Activated T-helper 17 cell treated with anti-CD3 and anti-CD28 coated beads, Interleukin-2, amount 50 U/mL, for 72 hours (primary cell): ENCODE measurements at regions not wholly inside any gene's neighbourhood (a gene's known extent, or its start where the extent isn't known, plus 50 kb on each side); places are given as distances from the start of the nearest gene placed in this dataset.

ENCODE experiments used
- ATAC-seq: fragments of 150-1000 bp; cut with Tn5 transposase; replicated peaks from 2 replicates; pipeline ENCODE4 v1.10.0; 2021; ENCODE audit warnings: mild to moderate bottlenecking, moderate library complexity
- H3K27ac Mint-ChIP-seq: one replicate; pipeline ENCODE4 v1.8.0; 2022; ENCODE audit warnings: mixed read lengths
- H3K27me3 Mint-ChIP-seq: one replicate; pipeline ENCODE4 v1.8.0; 2022; ENCODE audit warnings: mixed read lengths
- H3K36me3 Mint-ChIP-seq: one replicate; pipeline ENCODE4 v1.8.0; 2022; ENCODE audit warnings: low read depth, mild to moderate bottlenecking, mixed read lengths
- H3K4me1 Mint-ChIP-seq: one replicate; pipeline ENCODE4 v1.8.0; 2022; ENCODE audit warnings: mixed read lengths
- H3K4me3 Mint-ChIP-seq: one replicate; pipeline ENCODE4 v1.8.0; 2022; ENCODE audit warnings: mild to moderate bottlenecking, mixed read lengths
- H3K9me3 Mint-ChIP-seq: one replicate; pipeline ENCODE4 v1.8.0; 2022; ENCODE audit warnings: mixed read lengths

- no peak overlapping the region for H3K4me3 Mint-ChIP-seq
Observed at GRCh38 chr2:45233301-45233700, 224.0 kb upstream of the SIX2 start.

GRCh38 chr2:45232818-45233217, 223.6 kb upstream of the SIX2 start:
- H3K27ac Mint-ChIP-seq = no peak overlapping the region

More at GRCh38 chr2:45233301-45233700, 224.0 kb upstream of the SIX2 start:
- Mint-ChIP-seq H3K27ac (no peak overlapping the region), H3K4me1 (no peaks in the 10 kb centered on the region), H3K36me3 (no peaks in the 10 kb centered on the region), H3K9me3 (no peaks in the 10 kb centered on the region), H3K27me3 (peaks cover 23% of the 10 kb centered on the region)
- ATAC-seq = no peak

GRCh38 chr2:45229411-45229810, 220.2 kb upstream of the SIX2 start:
- no peak for ATAC-seq
- H3K27me3 Mint-ChIP-seq = peaks cover 16% of the 10 kb centered on the region
- no peak overlapping the region for H3K27ac Mint-ChIP-seq
- H3K36me3 Mint-ChIP-seq = no peaks in the 10 kb centered on the region
- peaks cover 7% of the 10 kb centered on the region for H3K9me3 Mint-ChIP-seq
- H3K4me1 Mint-ChIP-seq = no peaks in the 10 kb centered on the region
- H3K4me3 Mint-ChIP-seq = no peak overlapping the region

More at GRCh38 chr2:45232818-45233217, 223.6 kb upstream of the SIX2 start:
- H3K27me3 Mint-ChIP-seq = peaks cover 20% of the 10 kb centered on the region
- H3K9me3 Mint-ChIP-seq = peaks cover 2% of the 10 kb centered on the region
- H3K4me1 Mint-ChIP-seq = no peaks in the 10 kb centered on the region
- no peak overlapping the region for H3K4me3 Mint-ChIP-seq
- no peaks in the 10 kb centered on the region for H3K36me3 Mint-ChIP-seq
- ATAC-seq = no peak

- Mint-ChIP-seq H3K4me3 (no peak overlapping the region), H3K4me1 (no peaks in the 10 kb centered on the region), H3K27me3 (peaks cover 17% of the 10 kb centered on the region), H3K27ac (no peak overlapping the region), H3K9me3 (peaks cover 7% of the 10 kb centered on the region), H3K36me3 (no peaks in the 10 kb centered on the region)
- ATAC-seq = no peak
Observed at GRCh38 chr2:45227347-45227746, 218.1 kb upstream of the SIX2 start.

GRCh38 chr2:45224993-45225380, 215.7 kb upstream of the SIX2 start:
- H3K9me3 Mint-ChIP-seq = peaks cover 7% of the 10 kb centered on the region
- H3K4me3 Mint-ChIP-seq = no peak overlapping the region
- no peaks in the 10 kb centered on the region for H3K4me1 Mint-ChIP-seq
- no peak overlapping the region for H3K27ac Mint-ChIP-seq
- H3K36me3 Mint-ChIP-seq = no peaks in the 10 kb centered on the region
- ATAC-seq = no peak
- H3K27me3 Mint-ChIP-seq = peaks cover 32% of the 10 kb centered on the region

- H3K4me3 Mint-ChIP-seq = no peak overlapping the region
- no peak overlapping the region for H3K27ac Mint-ChIP-seq
- H3K4me1 Mint-ChIP-seq = no peaks in the 10 kb centered on the region
- peaks cover 32% of the 10 kb centered on the region for H3K27me3 Mint-ChIP-seq
- no peaks in the 10 kb centered on the region for H3K36me3 Mint-ChIP-seq
- no peak for ATAC-seq
- H3K9me3 Mint-ChIP-seq = peaks cover 7% of the 10 kb centered on the region
Observed at GRCh38 chr2:45224321-45224992, 215.2 kb upstream of the SIX2 start.

- no peak for ATAC-seq
- Mint-ChIP-seq H3K4me1 (no peaks in the 10 kb centered on the region), H3K9me3 (peaks cover 7% of the 10 kb centered on the region), H3K27me3 (peaks cover 32% of the 10 kb centered on the region), H3K4me3 (no peak overlapping the region), H3K36me3 (no peaks in the 10 kb centered on the region), H3K27ac (no peak overlapping the region)
Observed at GRCh38 chr2:45223531-45223930, 214.3 kb upstream of the SIX2 start.

- Mint-ChIP-seq H3K9me3 (no peaks in the 10 kb centered on the region), H3K27me3 (peaks cover 27% of the 10 kb centered on the region), H3K4me1 (no peaks in the 10 kb centered on the region), H3K27ac (no peak overlapping the region), H3K4me3 (no peak overlapping the region), H3K36me3 (no peaks in the 10 kb centered on the region)
- no peak for ATAC-seq
Observed at GRCh38 chr2:45220227-45220626, 211.0 kb upstream of the SIX2 start.

GRCh38 chr2:45218931-45219339, 209.7 kb upstream of the SIX2 start:
- no peak overlapping the region for H3K27ac Mint-ChIP-seq
- H3K4me1 Mint-ChIP-seq = no peaks in the 10 kb centered on the region
- no peak overlapping the region for H3K4me3 Mint-ChIP-seq
- ATAC-seq = no peak
- H3K36me3 Mint-ChIP-seq = no peaks in the 10 kb centered on the region
- H3K27me3 Mint-ChIP-seq = peaks cover 32% of the 10 kb centered on the region
- no peaks in the 10 kb centered on the region for H3K9me3 Mint-ChIP-seq

GRCh38 chr2:45218297-45218696, 209.0 kb upstream of the SIX2 start:
- Mint-ChIP-seq H3K4me1 (no peaks in the 10 kb centered on the region), H3K36me3 (no peaks in the 10 kb centered on the region), H3K27me3 (peaks cover 29% of the 10 kb centered on the region), H3K9me3 (no peaks in the 10 kb centered on the region), H3K4me3 (no peak overlapping the region), H3K27ac (no peak overlapping the region)
- ATAC-seq = no peak

GRCh38 chr2:45216118-45216517, 206.9 kb upstream of the SIX2 start:
- Mint-ChIP-seq H3K4me1 (no peaks in the 10 kb centered on the region), H3K36me3 (no peaks in the 10 kb centered on the region), H3K4me3 (no peak overlapping the region), H3K27ac (no peak overlapping the region), H3K27me3 (peaks cover 27% of the 10 kb centered on the region), H3K9me3 (no peaks in the 10 kb centered on the region)
- ATAC-seq = no peak

- peaks cover 26% of the 10 kb centered on the region for H3K27me3 Mint-ChIP-seq
- H3K27ac Mint-ChIP-seq = no peak overlapping the region
- no peak for ATAC-seq
- H3K9me3 Mint-ChIP-seq = no peaks in the 10 kb centered on the region
- no peak overlapping the region for H3K4me3 Mint-ChIP-seq
- H3K36me3 Mint-ChIP-seq = no peaks in the 10 kb centered on the region
- no peaks in the 10 kb centered on the region for H3K4me1 Mint-ChIP-seq
Observed at GRCh38 chr2:45214550-45214949, 205.3 kb upstream of the SIX2 start.

GRCh38 chr2:45212953-45213635, 203.8 kb upstream of the SIX2 start:
- Mint-ChIP-seq H3K4me1 (no peaks in the 10 kb centered on the region), H3K27ac (no peak overlapping the region), H3K36me3 (no peaks in the 10 kb centered on the region), H3K27me3 (peaks cover 26% of the 10 kb centered on the region), H3K4me3 (no peak overlapping the region), H3K9me3 (no peaks in the 10 kb centered on the region)
- no peak for ATAC-seq

GRCh38 chr2:45211636-45212035, 202.4 kb upstream of the SIX2 start:
- H3K27me3 Mint-ChIP-seq = peaks cover 24% of the 10 kb centered on the region
- H3K36me3 Mint-ChIP-seq = no peaks in the 10 kb centered on the region
- no peaks in the 10 kb centered on the region for H3K4me1 Mint-ChIP-seq
- no peak overlapping the region for H3K27ac Mint-ChIP-seq
- no peaks in the 10 kb centered on the region for H3K9me3 Mint-ChIP-seq
- ATAC-seq = no peak
- no peak overlapping the region for H3K4me3 Mint-ChIP-seq

- peaks cover 22% of the 10 kb centered on the region for H3K27me3 Mint-ChIP-seq
- H3K27ac Mint-ChIP-seq = no peak overlapping the region
- ATAC-seq = no peak
- no peaks in the 10 kb centered on the region for H3K4me1 Mint-ChIP-seq
- H3K36me3 Mint-ChIP-seq = no peaks in the 10 kb centered on the region
- H3K4me3 Mint-ChIP-seq = no peak overlapping the region
- H3K9me3 Mint-ChIP-seq = no peaks in the 10 kb centered on the region
Observed at GRCh38 chr2:45210462-45211195, 201.4 kb upstream of the SIX2 start.
